ENCODE measurements at regions not wholly inside any gene's neighbourhood (a gene's known extent, or its start where the extent isn't known, plus 50 kb on each side); places are given as distances from the start of the nearest gene placed in this dataset.

GRCh38 chr3:111481551-111481950 lies 60.4 kb upstream of the CD96 start:
- no peak for TF ChIP-seq CTCF (conservative IDR thresholded peaks at IDR 0.05 in 1 of 2, IDR thresholded peaks at IDR 0.05 in 1 of 2; ENCODE audit: low read depth in 1 of 2, low read length in 2 of 2)
- TF ChIP-seq EZH2 (IDR thresholded peaks at IDR 0.05; ENCODE audit: low read length, missing control alignments) = no peak

All from fibroblast of lung (primary cell).